Fibroblast of skin of right biceps (primary cell): ENCODE measurements at regions not wholly inside any gene's neighbourhood (a gene's known extent, or its start where the extent isn't known, plus 50 kb on each side); places are given as distances from the start of the nearest gene placed in this dataset.
"Not testable (repeated sequence)": the region's sequence is repeated elsewhere in the genome, so short reads cannot be mapped to it uniquely, and the experiment has no call there.

Experiments
- DNase-seq: peaks from one replicate; pipeline ENCODE4 v3.0.0-alpha.2; 2013

- no peak for DNase-seq
These were observed 444.2 kb upstream of the NPVF start for GRCh38 chr7:25672496-25672895.

GRCh38 chr7:25675789-25676474 lies 447.6 kb upstream of the NPVF start:
- DNase-seq = no peak

- no peak for DNase-seq
These were observed 449.3 kb upstream of the NPVF start for GRCh38 chr7:25677595-25677994.

- no peak for DNase-seq
These were observed 449.9 kb upstream of the NPVF start for GRCh38 chr7:25678215-25678614.

GRCh38 chr7:25680636-25681035 lies 452.4 kb upstream of the NPVF start:
- DNase-seq = no peak

- DNase-seq = no peak
These were observed 456.1 kb upstream of the NPVF start for GRCh38 chr7:25684360-25684759.

- DNase-seq = no peak
These were observed 458.2 kb upstream of the NPVF start for GRCh38 chr7:25686493-25686892.

- no peak for DNase-seq
These were observed 457.8 kb upstream of the NFE2L3 start for GRCh38 chr7:25694211-25694610.

GRCh38 chr7:25694699-25695098 lies 457.3 kb upstream of the NFE2L3 start:
- DNase-seq = peak; percentile 7

GRCh38 chr7:25696571-25696970 lies 455.4 kb upstream of the NFE2L3 start:
- DNase-seq = no peak

- no peak for DNase-seq
These were observed 453.4 kb upstream of the NFE2L3 start for GRCh38 chr7:25698451-25699113.

GRCh38 chr7:25700141-25700540 lies 451.9 kb upstream of the NFE2L3 start:
- DNase-seq = not testable (repeated sequence)

GRCh38 chr7:25704413-25704812 lies 447.6 kb upstream of the NFE2L3 start:
- DNase-seq = no peak

- DNase-seq = no peak
These were observed 445.2 kb upstream of the NFE2L3 start for GRCh38 chr7:25706764-25707163.

GRCh38 chr7:25707768-25708620 lies 444.0 kb upstream of the NFE2L3 start:
- DNase-seq = peak; percentile 59

- no peak for DNase-seq
These were observed 441.0 kb upstream of the NFE2L3 start for GRCh38 chr7:25710959-25711358.

- DNase-seq = no peak
These were observed 440.1 kb upstream of the NFE2L3 start for GRCh38 chr7:25711940-25712339.

GRCh38 chr7:25712500-25712899 lies 439.5 kb upstream of the NFE2L3 start:
- no peak for DNase-seq

GRCh38 chr7:25714013-25714412 lies 438.0 kb upstream of the NFE2L3 start:
- no peak for DNase-seq

- DNase-seq = peak; percentile 36
These were observed 435.6 kb upstream of the NFE2L3 start for GRCh38 chr7:25716421-25716820.

GRCh38 chr7:25718596-25718995 lies 433.4 kb upstream of the NFE2L3 start:
- no peak for DNase-seq

- DNase-seq = no peak
These were observed 432.7 kb upstream of the NFE2L3 start for GRCh38 chr7:25719190-25719896.

GRCh38 chr7:25720427-25720826 lies 431.6 kb upstream of the NFE2L3 start:
- DNase-seq = peak; percentile 22
